Fibroblast of skin of abdomen (primary cell): ENCODE measurements at regions not wholly inside any gene's neighbourhood (a gene's known extent, or its start where the extent isn't known, plus 50 kb on each side); places are given as distances from the start of the nearest gene placed in this dataset.

Experiments
- DNase-seq: peaks from one replicate; pipeline ENCODE4 v3.0.0-alpha.2; 2013

DNA sequence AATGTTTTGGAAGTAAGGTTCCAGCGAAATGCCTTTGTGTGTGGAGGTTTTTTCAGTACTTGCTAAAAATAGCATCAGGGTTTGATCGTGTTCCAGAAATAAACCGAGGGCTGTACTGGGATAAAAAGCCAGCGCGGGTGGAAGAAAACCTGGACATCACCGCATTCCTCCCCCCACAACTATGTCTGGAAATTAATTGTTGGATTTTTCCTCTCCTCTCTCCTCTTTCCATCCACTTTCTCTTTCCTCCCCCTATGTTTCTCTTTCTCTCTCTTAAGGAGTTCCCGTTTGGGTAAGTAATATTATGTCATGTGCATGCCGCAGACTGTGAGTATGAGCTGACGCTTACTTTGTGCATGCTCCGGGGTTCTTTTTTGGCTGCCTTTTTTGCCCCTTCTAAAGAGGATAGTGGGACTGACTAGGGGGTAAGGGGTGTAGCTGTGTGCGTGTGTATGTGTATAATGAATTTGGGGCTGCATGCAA, 104.2 kb upstream of the HSD17B12 start:
- DNase-seq, result no peak

GRCh38 chr11:43576803-43577521, 103.6 kb upstream of the HSD17B12 start:
- peak; percentile 36 for DNase-seq

GRCh38 chr11:43577566-43578264, 102.8 kb upstream of the HSD17B12 start:
- DNase-seq, result no peak

- DNase-seq, result peak; percentile 48
These were observed 102.0 kb upstream of the HSD17B12 start for GRCh38 chr11:43578346-43579170.

GRCh38 chr11:43579171-43579918, 101.2 kb upstream of the HSD17B12 start:
- DNase-seq, result peak; percentile 27

- no peak for DNase-seq
These were observed 100.6 kb upstream of the HSD17B12 start for GRCh38 chr11:43579919-43580276.

DNA sequence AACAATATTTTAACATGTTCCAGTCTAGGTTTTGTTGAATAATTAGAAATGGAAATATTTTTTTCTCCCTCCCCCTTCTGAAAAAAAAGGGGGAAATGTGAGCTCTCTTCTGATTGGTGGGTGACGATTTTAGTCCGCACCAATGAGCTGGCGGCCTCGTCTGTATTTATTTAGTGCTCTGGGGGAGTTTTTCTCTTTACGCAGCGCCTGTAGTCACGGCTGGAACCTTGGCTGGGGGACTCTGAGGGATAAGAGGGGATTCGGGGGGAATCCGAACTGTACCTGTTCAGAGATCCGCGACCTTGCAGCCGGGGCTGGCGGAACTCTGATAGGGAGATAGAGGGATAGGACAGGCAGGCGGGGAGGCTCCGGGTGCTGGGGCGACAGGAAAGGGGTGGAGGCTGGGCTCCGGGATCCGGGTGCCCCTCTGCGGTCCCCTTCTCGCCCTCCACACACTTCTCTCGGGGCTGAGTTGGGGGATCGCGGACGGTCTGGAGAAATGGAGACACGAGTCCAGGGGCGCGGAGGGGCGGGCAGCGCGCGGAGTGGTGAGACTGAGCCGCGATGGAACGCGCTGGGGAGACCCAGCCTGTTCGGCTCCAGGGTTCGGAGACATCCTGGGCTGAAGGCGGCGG, 99.7 kb upstream of the HSD17B12 start:
- DNase-seq, result no peak

GRCh38 chr11:43581370-43582023, 99.0 kb upstream of the HSD17B12 start:
- no peak for DNase-seq

GRCh38 chr11:43582024-43582862, 98.3 kb upstream of the HSD17B12 start:
- DNase-seq, result no peak

DNA sequence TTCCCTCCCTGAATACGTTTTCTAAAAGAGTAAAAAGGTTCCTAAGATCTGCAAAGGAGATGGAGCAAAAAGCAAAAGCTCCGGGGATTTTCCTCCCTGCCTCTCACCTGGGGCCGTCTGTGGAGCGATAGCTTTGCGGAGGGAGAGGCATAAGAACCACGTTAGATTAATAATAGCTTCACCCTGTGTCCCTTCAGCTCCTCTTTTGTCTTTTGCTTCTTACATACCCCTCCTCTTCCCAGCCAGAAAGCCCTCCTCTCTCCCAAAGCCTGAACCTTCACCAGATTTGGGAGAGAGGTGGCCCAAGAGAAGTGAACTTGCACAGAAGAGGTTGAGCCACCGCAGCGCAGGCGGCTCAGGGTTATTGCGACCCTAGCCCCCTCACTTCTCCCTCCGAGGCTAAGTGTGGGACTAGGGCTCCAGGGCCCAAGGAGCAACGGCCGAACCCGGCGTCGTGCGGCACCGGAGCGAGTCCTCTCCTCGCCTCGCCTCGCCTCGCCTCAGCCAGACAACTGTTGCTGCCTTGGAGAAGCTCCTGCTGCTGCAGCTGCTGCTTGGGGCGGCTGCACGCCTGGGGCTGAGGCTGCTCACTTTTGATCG, 97.6 kb upstream of the HSD17B12 start:
- DNase-seq, result no peak

GRCh38 chr11:43583548-43583947, 97.0 kb upstream of the HSD17B12 start:
- no peak for DNase-seq

DNA sequence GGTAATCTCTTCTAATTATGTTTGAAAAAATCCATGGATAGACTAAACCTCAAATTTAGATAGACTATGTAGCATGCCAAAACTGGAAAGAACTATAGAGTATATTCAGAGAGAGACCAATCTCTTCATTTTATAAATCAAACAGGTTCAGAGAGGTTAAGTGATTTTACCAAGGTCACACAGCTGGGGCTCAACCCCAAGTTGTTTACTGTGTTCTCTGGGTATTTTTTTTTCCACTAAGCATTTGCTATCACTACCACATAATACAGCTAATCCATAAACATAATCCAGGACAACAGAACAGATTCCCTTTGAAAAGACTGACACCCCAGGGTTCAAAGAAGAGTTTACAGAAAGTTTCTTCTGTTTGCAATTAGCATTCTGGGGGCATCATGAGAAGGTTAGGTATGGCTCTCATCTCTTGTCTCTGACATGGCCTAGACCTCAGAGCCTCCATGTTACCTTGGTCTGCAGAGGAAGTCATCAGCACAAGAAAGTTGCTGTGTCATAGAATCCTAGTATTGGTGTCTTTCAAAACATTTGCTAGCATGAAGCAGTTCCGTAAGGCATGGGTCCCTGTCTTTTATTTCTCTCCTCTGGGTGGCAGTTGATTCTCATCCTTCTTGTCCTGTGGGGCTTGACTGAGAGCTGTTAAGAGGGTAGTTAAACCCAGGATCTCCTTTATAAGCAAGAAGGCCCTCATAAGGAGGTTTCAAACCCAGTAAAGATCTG, 94.5 kb upstream of the HSD17B12 start:
- DNase-seq, result no peak

DNA sequence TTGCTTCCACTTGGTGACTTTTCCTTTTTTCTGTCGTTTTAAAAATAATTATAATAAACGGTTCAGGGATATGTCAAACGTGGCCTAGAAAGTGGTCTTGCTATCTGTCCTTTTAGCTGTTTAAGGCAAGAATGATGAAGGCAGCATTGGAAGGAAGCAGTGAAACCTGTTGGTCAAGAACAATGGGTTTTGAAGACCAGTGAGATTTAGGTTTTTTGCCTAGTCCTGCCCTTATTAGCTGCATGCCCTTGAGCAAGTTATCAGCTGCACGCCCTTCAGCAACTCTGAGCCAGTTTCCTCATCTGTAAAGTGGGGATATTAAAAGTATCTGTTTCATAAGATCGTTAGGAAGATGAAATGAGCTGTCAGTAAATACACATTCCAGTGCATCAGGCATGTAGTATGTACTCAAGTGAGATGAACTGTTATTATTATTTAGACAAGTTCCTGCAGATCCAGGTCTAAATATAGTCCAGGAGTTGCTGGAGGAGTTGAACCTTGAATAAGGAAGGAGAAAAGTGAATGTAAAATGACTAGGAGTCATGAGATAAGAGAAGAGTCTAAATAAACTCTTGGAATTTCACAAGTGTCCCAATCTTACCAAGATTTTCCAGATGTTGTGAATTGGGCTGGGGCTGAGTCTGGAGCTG, 90.8 kb upstream of the HSD17B12 start:
- DNase-seq, result no peak

DNA sequence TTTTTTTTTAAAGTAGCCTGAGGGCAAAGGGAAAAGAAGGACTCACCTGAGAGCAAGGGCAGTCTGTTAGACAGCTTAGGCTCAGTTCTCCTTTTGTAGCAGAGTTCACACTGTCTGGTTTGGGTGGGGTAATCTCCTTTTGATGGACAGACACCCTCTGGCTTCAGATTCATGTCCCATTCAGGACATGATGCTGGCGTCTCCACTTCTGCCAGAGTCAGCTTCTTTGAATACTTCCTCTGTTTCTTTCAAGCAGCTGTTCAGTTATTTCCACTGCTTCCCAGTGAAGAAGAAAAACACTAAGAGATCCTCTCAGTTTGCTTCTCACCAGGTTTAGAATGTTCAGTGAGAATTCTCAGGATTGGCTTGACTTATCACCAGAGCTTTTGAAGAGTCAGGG, 79.0 kb upstream of the HSD17B12 start:
- DNase-seq, result no peak

GRCh38 chr11:43602670-43603069, 77.9 kb upstream of the HSD17B12 start:
- no peak for DNase-seq

DNA sequence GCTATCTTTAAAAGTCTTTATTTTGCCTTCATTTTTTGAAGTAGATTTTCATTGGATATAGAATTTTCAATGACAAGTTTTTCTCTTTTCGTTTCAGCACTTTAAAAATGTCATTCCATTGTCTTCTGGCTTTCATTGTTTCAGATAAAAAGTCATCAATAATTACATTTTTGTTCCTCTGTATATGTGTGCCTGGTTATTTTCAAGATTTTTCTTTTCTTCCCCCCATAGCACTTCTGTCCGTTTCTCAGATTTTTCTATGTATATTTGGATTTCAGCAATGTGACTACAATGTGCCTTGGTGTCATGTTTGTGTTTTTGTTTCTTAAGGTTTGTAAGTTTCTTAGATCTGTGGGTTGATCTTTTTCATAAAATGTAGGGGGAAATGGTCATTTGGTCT, 66.3 kb upstream of the HSD17B12 start:
- DNase-seq, result no peak

DNA sequence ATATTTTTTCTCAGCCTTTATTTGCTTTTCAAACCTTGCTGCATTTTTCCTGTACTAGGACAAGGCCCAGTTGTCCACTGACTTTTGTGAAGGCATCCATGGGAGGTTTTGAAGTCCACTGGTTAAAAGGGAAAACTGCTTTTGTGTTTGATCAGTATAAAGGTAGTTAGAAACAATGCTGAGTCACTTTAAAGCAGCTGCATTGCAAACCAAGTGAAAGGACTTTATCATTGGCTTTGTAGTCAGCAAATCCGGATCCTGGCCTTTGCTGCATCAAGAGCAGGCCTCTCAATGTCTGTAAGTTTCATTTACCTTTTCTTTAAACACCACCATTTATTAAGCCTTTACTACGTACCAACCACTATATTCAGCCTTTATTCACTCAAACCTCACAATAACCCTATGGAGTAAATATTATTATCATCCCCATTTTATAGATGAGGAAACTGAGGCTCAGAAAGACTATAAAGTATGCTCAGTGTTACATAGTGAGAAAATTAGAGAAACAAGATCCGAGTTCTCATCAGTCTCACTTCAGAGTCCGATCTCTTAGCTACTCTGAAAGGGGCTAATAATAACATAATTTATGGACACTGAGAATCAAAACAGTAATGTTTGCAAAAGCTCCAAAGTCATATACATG, 60.6 kb upstream of the HSD17B12 start:
- DNase-seq, result no peak

GRCh38 chr11:43626798-43627197, 53.7 kb upstream of the HSD17B12 start:
- DNase-seq, result no peak
